CD4-positive, alpha-beta T cell treated with Interleukin-6 for 4 hours (primary cell): ENCODE measurements at regions not wholly inside any gene's neighbourhood (a gene's known extent, or its start where the extent isn't known, plus 50 kb on each side); places are given as distances from the start of the nearest gene placed in this dataset.
"Not testable (repeated sequence)": the region's sequence is repeated elsewhere in the genome, so short reads cannot be mapped to it uniquely, and the experiment has no call there.

Source experiments
- DNase-seq: peaks from one replicate; pipeline ENCODE4 v3.0.0-alpha.2; 2020; ENCODE audit warnings: mixed read lengths

GRCh38 chr15:34700891-34701427 lies 53.8 kb downstream of the GJD2 start:
- DNase-seq = no peak

GRCh38 chr15:34699968-34700640 lies 54.7 kb downstream of the GJD2 start:
- DNase-seq = no peak

GRCh38 chr15:34696506-34696905 lies 58.3 kb downstream of the GJD2 start:
- no peak for DNase-seq

- DNase-seq = no peak
Observed at GRCh38 chr15:34693053-34693744, 61.6 kb downstream of the GJD2 start.

GRCh38 chr15:34691034-34691433 lies 63.8 kb downstream of the GJD2 start:
- DNase-seq = no peak

- no peak for DNase-seq
Observed at GRCh38 chr15:34688699-34689098, 66.1 kb downstream of the GJD2 start.

GRCh38 chr15:34684351-34684750 lies 70.4 kb downstream of the GJD2 start:
- no peak for DNase-seq

- DNase-seq = no peak
Observed at GRCh38 chr15:34682674-34683073, 72.1 kb downstream of the GJD2 start.

- DNase-seq = no peak
Observed at GRCh38 chr15:34679291-34679690, 75.5 kb downstream of the GJD2 start.

- DNase-seq = no peak
Observed at GRCh38 chr15:34673241-34673640, 81.6 kb downstream of the GJD2 start.

GRCh38 chr15:34665498-34666116 lies 82.2 kb upstream of the GOLGA8B start:
- DNase-seq = no peak

- DNase-seq = no peak
Observed at GRCh38 chr15:34664418-34664817, 81.0 kb upstream of the GOLGA8B start.

- no peak for DNase-seq
Observed at GRCh38 chr15:34663101-34663500, 79.7 kb upstream of the GOLGA8B start.

GRCh38 chr15:34659056-34659455 lies 75.6 kb upstream of the GOLGA8B start:
- no peak for DNase-seq

GRCh38 chr15:34657469-34658127 lies 74.1 kb upstream of the GOLGA8B start:
- DNase-seq = no peak

GRCh38 chr15:34656005-34656796 lies 72.8 kb upstream of the GOLGA8B start:
- DNase-seq = no peak

- DNase-seq = no peak
Observed at GRCh38 chr15:34655326-34655725, 71.9 kb upstream of the GOLGA8B start.

GRCh38 chr15:34654625-34655024 lies 71.2 kb upstream of the GOLGA8B start:
- DNase-seq = no peak

- no peak for DNase-seq
Observed at GRCh38 chr15:34653992-34654391, 70.5 kb upstream of the GOLGA8B start.

- DNase-seq = not testable (repeated sequence)
Observed at GRCh38 chr15:34653326-34653725, 69.9 kb upstream of the GOLGA8B start.

- no peak for DNase-seq
Observed at GRCh38 chr15:34652726-34653033, 69.2 kb upstream of the GOLGA8B start.

- DNase-seq = no peak
Observed at GRCh38 chr15:34651997-34652725, 68.7 kb upstream of the GOLGA8B start.
